CD8-positive, alpha-beta memory T cell (primary cell): ENCODE measurements at regions not wholly inside any gene's neighbourhood (a gene's known extent, or its start where the extent isn't known, plus 50 kb on each side); places are given as distances from the start of the nearest gene placed in this dataset.

ENCODE experiments used
- CTCF ChIA-PET: fragments of 350-600 bp; sonication (Branson Sonifier 250); formaldehyde crosslinking; loops from one replicate; lab custom pipeline; 2021; ENCODE audit warnings: antibody characterized with exemption; lab: Charles Lee
- POLR2A ChIA-PET: fragments of 350-600 bp; sonication (Branson Sonifier 250); formaldehyde crosslinking; loops from one replicate; lab custom pipeline; 2021; ENCODE audit warnings: antibody characterized with exemption; lab: Charles Lee
- DNase-seq, 5 donors: peaks; one replicate each; pipeline versions ENCODE4 v3.0.0 to v3.0.0-alpha.2; 2020 to 2022; ENCODE audit warnings: mixed read lengths in 1 of 5
- H3K27ac ChIP-seq: one replicate; pipeline ENCODE4 v1.7.0; 2013; ENCODE audit warnings: low read depth, mild to moderate bottlenecking, low read length, moderate library complexity
- H3K27me3 ChIP-seq: 2 replicates; pipeline ENCODE4 v1.7.0; 2013; ENCODE audit warnings: low read length, mild to moderate bottlenecking; ENCODE audit not compliant: insufficient read depth, poor library complexity, severe bottlenecking
- H3K36me3 ChIP-seq: 2 replicates; pipeline ENCODE4 v1.7.0; 2013; ENCODE audit warnings: mild to moderate bottlenecking, low read length, moderate library complexity; ENCODE audit not compliant: insufficient read depth
- H3K4me1 ChIP-seq: 2 replicates; pipeline ENCODE4 v1.7.0; 2013; ENCODE audit warnings: mild to moderate bottlenecking, low read length, moderate library complexity; ENCODE audit not compliant: insufficient read depth
- H3K4me3 ChIP-seq: 2 replicates; pipeline ENCODE4 v1.7.0; 2013; ENCODE audit warnings: mild to moderate bottlenecking, low read length
- H3K9me3 ChIP-seq: 2 replicates; pipeline ENCODE4 v1.7.0; 2013; ENCODE audit warnings: mild to moderate bottlenecking, low read length
- H3K27ac Mint-ChIP-seq, 8 donors: one replicate each; pipeline ENCODE4 v1.8.0; 2020 to 2021; ENCODE audit warnings: mixed read lengths in 8 of 8, mild to moderate bottlenecking in 6 of 8, inconsistent platforms in 3 of 8, moderate library complexity in 3 of 8
- H3K27me3 Mint-ChIP-seq, 2 donors: one replicate each; pipeline ENCODE4 v1.8.0; 2020 to 2021; ENCODE audit warnings: mixed read lengths in 2 of 2, mild to moderate bottlenecking in 1 of 2, moderate library complexity in 1 of 2
- H3K36me3 Mint-ChIP-seq, 3 donors: one replicate each; pipeline ENCODE4 v1.8.0; 2020 to 2021; ENCODE audit warnings: mixed read lengths in 3 of 3, inconsistent platforms in 1 of 3, mild to moderate bottlenecking in 1 of 3
- H3K4me1 Mint-ChIP-seq, 3 donors: one replicate each; pipeline ENCODE4 v1.8.0; 2020 to 2021; ENCODE audit warnings: mixed read lengths in 3 of 3, inconsistent platforms in 1 of 3, mild to moderate bottlenecking in 1 of 3
- H3K4me3 Mint-ChIP-seq, 7 donors: one replicate each; pipeline ENCODE4 v1.8.0; 2020 to 2021; ENCODE audit warnings: mixed read lengths in 7 of 7, mild to moderate bottlenecking in 6 of 7, moderate library complexity in 4 of 7, inconsistent platforms in 2 of 7
- H3K9me3 Mint-ChIP-seq, 5 donors: one replicate each; pipeline ENCODE4 v1.8.0; 2020 to 2022; ENCODE audit warnings: mixed read lengths in 5 of 5, mild to moderate bottlenecking in 3 of 5, moderate library complexity in 2 of 5, inconsistent platforms in 1 of 5

DNA sequence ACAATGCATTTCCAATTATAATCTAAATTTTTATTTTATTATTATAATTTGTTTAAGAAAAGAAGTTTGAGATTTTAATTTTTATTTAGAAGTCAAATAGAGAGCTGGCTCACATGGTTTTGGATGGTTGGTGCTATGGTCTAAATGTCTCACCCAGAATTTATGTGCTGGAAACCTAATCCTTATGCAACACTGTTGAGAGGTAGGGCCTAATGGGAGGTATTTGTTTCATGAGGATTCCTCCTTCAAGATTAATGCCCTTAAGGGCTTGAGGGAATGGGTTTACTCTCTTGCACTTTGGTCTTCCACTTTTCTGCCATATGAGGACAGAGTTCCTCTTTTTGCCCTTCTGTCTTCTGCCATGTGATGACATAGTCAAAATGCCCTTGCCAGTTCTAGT is 960.5 kb upstream of the IGFBP7 start:
- H3K27me3 Mint-ChIP-seq = no peaks in the 10 kb centered on the region
- H3K27ac ChIP-seq = no peak overlapping the region
- H3K9me3 ChIP-seq = no peaks in the 10 kb centered on the region
- H3K27ac Mint-ChIP-seq = no peak overlapping the region
- no peaks in the 10 kb centered on the region for H3K36me3 ChIP-seq
- no peaks in the 10 kb centered on the region for H3K4me1 Mint-ChIP-seq
- ChIA-PET POLR2A (no interaction called here), CTCF (no interaction called here)
- no peak for DNase-seq
- no peak overlapping the region for H3K4me3 Mint-ChIP-seq
- H3K4me3 ChIP-seq = no peak overlapping the region
- H3K27me3 ChIP-seq = no peaks in the 10 kb centered on the region
- H3K9me3 Mint-ChIP-seq = peaks cover 7 to 23% (median 16%) of the 10 kb centered on the region in 5 donors
- H3K4me1 ChIP-seq = no peaks in the 10 kb centered on the region
- H3K36me3 Mint-ChIP-seq = no peaks in the 10 kb centered on the region

DNA sequence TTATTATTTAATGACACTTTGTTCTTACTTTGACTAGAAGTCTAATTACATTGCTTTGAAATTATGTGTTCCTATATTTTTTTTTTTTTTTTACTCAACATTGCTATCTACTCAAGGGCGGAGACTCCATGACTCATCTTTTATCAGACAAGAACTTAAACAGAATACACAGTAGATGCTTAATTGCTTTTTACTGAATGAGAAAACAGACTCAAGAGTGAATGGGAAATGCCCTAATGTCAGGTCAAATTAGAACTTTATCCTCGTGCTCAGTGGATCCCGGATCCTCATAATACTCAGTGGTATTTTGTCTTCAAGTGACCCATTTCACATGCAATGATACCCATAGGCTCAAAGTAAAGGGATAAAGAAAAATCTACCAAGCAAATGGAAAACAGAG is 954.5 kb upstream of the IGFBP7 start:
- Mint-ChIP-seq H3K9me3 (peaks cover 2 to 28% (median 12%) of the 10 kb centered on the region in 5 donors), H3K27me3 (no peaks in the 10 kb centered on the region), H3K27ac (no peak overlapping the region), H3K4me1 (no peaks in the 10 kb centered on the region), H3K4me3 (no peak overlapping the region), H3K36me3 (no peaks in the 10 kb centered on the region)
- Histone ChIP-seq H3K36me3 (no peaks in the 10 kb centered on the region), H3K27ac (no peak overlapping the region), H3K4me3 (no peak overlapping the region), H3K27me3 (no peaks in the 10 kb centered on the region), H3K9me3 (no peaks in the 10 kb centered on the region), H3K4me1 (no peaks in the 10 kb centered on the region)
- POLR2A ChIA-PET = no interaction called here
- DNase-seq = no peak
- CTCF ChIA-PET = no interaction called here

DNA sequence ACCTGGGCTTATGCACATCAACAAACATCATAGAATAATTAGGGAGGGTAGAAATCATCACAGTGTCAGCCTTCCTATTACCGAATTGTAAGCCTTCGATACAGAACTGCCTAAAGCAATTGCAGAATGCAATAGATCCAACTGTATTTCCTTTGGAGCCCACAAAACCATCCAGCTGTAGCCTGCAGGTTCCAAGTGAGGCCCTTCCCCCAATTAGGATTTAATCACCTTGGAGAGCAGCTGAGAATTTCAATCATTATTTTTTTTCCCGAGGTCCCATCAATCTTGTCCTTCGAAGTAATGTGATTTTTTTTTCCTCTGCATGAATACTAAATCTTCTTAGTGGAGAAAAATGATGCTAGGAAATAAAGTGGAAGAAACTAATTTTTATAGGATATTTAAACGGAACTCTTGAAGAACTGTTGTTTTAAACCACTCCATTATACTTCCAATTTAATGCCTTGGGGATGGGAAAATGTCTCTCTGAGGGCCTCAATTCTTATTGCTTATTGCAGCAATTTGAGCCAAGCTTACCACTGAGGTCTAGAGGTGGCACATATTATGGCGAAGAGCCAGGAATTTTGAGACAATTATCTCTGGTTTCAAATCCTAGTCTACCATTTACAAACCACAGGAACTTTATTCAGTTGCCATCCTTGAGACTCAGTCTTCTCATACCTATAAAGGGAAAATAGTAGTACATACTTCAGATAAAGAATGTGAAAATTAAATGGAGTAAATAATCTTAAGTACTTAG is 953.4 kb upstream of the IGFBP7 start:
- no peak overlapping the region for H3K27ac Mint-ChIP-seq
- H3K27me3 ChIP-seq = no peaks in the 10 kb centered on the region
- no peaks in the 10 kb centered on the region for H3K27me3 Mint-ChIP-seq
- no peak for DNase-seq
- no peaks in the 10 kb centered on the region for H3K36me3 Mint-ChIP-seq
- ChIA-PET POLR2A (no interaction called here), CTCF (no interaction called here)
- no peak overlapping the region for H3K4me3 Mint-ChIP-seq
- no peaks in the 10 kb centered on the region for H3K4me1 Mint-ChIP-seq
- H3K4me1 ChIP-seq = no peaks in the 10 kb centered on the region
- H3K9me3 ChIP-seq = no peaks in the 10 kb centered on the region
- H3K27ac ChIP-seq = no peak overlapping the region
- no peaks in the 10 kb centered on the region for H3K36me3 ChIP-seq
- no peak overlapping the region for H3K4me3 ChIP-seq
- peaks cover 2 to 30% (median 14%) of the 10 kb centered on the region in 5 donors for H3K9me3 Mint-ChIP-seq

DNA sequence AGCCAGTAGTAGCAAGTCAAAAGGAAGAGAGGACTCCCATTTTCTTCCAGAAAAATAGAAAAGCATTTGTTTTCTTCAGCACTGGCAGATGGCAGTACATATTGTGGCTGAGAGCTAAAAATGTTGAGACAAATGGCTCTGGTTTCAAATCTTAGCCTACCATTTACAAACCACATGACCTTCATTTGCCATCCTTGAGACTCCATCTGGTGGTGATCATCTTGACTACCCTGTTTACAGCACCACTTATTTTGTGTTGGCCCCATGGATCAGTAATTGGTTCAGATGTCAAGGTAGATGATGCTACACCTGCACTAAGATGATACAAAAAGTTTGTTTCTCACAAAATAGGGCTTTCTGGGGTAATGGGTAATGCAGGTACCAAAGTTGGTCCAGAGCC is 951.8 kb upstream of the IGFBP7 start:
- peaks cover 2 to 30% (median 15%) of the 10 kb centered on the region in 5 donors for H3K9me3 Mint-ChIP-seq
- H3K4me1 Mint-ChIP-seq = no peaks in the 10 kb centered on the region
- no peaks in the 10 kb centered on the region for H3K36me3 Mint-ChIP-seq
- no peaks in the 10 kb centered on the region for H3K27me3 Mint-ChIP-seq
- H3K27me3 ChIP-seq = no peaks in the 10 kb centered on the region
- H3K27ac Mint-ChIP-seq = no peak overlapping the region
- no peak overlapping the region for H3K4me3 Mint-ChIP-seq
- DNase-seq = no peak
- H3K27ac ChIP-seq = no peak overlapping the region
- no peaks in the 10 kb centered on the region for H3K9me3 ChIP-seq
- no peaks in the 10 kb centered on the region for H3K4me1 ChIP-seq
- H3K36me3 ChIP-seq = no peaks in the 10 kb centered on the region
- ChIA-PET POLR2A (no interaction called here), CTCF (no interaction called here)
- no peak overlapping the region for H3K4me3 ChIP-seq

DNA sequence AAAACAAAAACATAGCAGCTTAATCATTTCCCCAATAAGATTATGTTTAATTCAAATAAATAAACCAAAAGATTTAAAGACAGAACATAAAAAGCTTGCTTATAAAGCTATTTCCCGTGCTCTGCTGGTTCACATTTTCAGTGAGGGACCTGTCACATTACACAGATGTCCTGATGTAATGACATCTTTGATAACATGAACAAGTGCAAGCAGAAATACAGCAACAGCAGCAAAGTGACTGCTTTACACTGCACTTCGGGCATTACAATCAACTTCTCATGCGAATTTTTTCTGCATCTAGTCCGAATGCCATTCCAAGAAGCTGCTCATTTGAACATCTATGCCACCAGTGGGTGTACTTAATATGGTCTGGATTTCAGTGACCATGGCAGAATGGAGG is 940.3 kb upstream of the IGFBP7 start:
- H3K36me3 Mint-ChIP-seq = no peaks in the 10 kb centered on the region
- H3K4me3 Mint-ChIP-seq = no peak overlapping the region
- H3K4me3 ChIP-seq = no peak overlapping the region
- no peaks in the 10 kb centered on the region for H3K9me3 ChIP-seq
- no peak overlapping the region for H3K27ac Mint-ChIP-seq
- no peaks in the 10 kb centered on the region for H3K36me3 ChIP-seq
- H3K9me3 Mint-ChIP-seq = peaks cover 3 to 32% (median 12%) of the 10 kb centered on the region in 5 donors
- no peak overlapping the region for H3K27ac ChIP-seq
- ChIA-PET POLR2A (no interaction called here), CTCF (no interaction called here)
- no peak for DNase-seq
- H3K4me1 Mint-ChIP-seq = no peaks in the 10 kb centered on the region
- H3K27me3 ChIP-seq = no peaks in the 10 kb centered on the region
- H3K27me3 Mint-ChIP-seq = no peaks in the 10 kb centered on the region
- H3K4me1 ChIP-seq = no peaks in the 10 kb centered on the region

DNA sequence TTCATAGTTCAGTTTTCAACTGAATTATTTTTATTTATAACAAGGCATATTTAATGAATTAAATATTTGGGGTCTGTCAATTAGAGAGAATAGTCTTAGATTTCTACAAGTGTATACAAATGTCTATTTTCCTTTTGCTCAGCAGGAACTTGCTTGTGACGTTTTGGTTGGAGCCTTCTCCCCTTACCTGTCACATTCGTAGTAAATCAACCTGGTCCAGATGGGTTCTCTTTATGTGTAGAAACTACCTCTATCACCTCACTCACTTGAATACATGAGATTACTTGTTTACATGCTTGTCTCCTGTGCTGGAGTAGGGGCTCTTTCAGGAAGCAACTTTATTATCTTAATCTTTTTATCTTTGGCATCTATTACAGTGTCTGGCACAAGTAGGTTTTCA is 938.3 kb upstream of the IGFBP7 start:
- Histone ChIP-seq H3K27me3 (no peaks in the 10 kb centered on the region), H3K4me1 (no peaks in the 10 kb centered on the region), H3K36me3 (no peaks in the 10 kb centered on the region), H3K4me3 (no peak overlapping the region), H3K9me3 (no peaks in the 10 kb centered on the region), H3K27ac (no peak overlapping the region)
- Mint-ChIP-seq H3K4me3 (no peak overlapping the region), H3K4me1 (no peaks in the 10 kb centered on the region), H3K27me3 (no peaks in the 10 kb centered on the region), H3K9me3 (peaks cover 9 to 27% (median 12%) of the 10 kb centered on the region in 5 donors), H3K27ac (no peak overlapping the region), H3K36me3 (no peaks in the 10 kb centered on the region)
- ChIA-PET POLR2A (no interaction called here), CTCF (no interaction called here)
- DNase-seq = no peak

DNA sequence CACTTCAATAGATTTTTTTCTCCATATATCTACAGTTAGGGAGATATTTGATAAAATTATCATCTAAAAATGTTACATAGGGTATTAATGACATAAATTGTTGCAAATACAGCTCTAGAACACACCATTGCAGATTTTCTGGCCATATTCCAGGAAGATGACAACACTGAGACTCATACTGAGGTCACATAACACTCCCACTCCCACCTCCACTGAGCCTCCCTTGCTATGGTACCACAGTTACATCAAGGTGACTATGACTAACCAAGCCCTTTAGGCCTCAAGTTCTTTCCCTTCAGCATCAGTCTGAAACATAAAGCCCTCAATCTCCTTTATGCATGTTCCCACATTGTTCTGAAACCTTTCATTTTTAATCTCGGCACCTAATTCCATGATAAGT is 932.0 kb upstream of the IGFBP7 start:
- H3K9me3 Mint-ChIP-seq = peaks cover 6 to 40% (median 14%) of the 10 kb centered on the region in 5 donors
- no peaks in the 10 kb centered on the region for H3K36me3 Mint-ChIP-seq
- ChIA-PET CTCF (no interaction called here), POLR2A (no interaction called here)
- DNase-seq = no peak
- H3K4me1 ChIP-seq = no peaks in the 10 kb centered on the region
- no peak overlapping the region for H3K27ac ChIP-seq
- no peaks in the 10 kb centered on the region for H3K27me3 Mint-ChIP-seq
- no peak overlapping the region for H3K4me3 ChIP-seq
- H3K4me3 Mint-ChIP-seq = no peak overlapping the region
- no peaks in the 10 kb centered on the region for H3K4me1 Mint-ChIP-seq
- H3K27ac Mint-ChIP-seq = no peak overlapping the region
- no peaks in the 10 kb centered on the region for H3K9me3 ChIP-seq
- no peaks in the 10 kb centered on the region for H3K27me3 ChIP-seq
- no peaks in the 10 kb centered on the region for H3K36me3 ChIP-seq

DNA sequence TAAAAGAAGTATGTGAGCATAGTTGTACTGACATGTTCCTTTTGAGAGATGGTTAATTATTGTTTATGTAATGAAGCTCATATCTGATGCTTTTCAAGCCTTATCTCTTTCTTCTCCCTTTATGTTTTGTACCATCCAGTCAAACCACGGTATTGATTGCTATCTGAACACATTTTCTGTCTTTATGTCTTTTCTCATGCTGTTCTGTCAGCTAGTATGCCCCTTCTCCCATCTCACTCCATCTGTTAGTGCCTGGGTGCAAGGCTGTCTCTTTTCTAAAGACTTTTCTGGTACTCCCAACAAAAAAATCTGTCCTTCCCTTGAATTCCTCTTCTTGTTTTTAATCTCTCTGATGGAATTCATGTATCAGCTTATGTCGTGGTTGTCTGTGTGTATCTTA is 883.8 kb upstream of the IGFBP7 start:
- Histone ChIP-seq H3K27ac (no peak overlapping the region), H3K9me3 (no peaks in the 10 kb centered on the region), H3K36me3 (no peaks in the 10 kb centered on the region), H3K4me1 (no peaks in the 10 kb centered on the region), H3K27me3 (no peaks in the 10 kb centered on the region), H3K4me3 (no peak overlapping the region)
- Mint-ChIP-seq H3K9me3 (peaks cover 4 to 33% (median 14%) of the 10 kb centered on the region in 5 donors), H3K27me3 (peaks cover 0 to 1% of the 10 kb centered on the region in 2 donors), H3K27ac (no peak overlapping the region), H3K36me3 (no peaks in the 10 kb centered on the region), H3K4me3 (no peak overlapping the region), H3K4me1 (no peaks in the 10 kb centered on the region)
- DNase-seq = no peak
- ChIA-PET CTCF (no interaction called here), POLR2A (no interaction called here)
